ENCODE measurements at regions not wholly inside any gene's neighbourhood (a gene's known extent, or its start where the extent isn't known, plus 50 kb on each side); places are given as distances from the start of the nearest gene placed in this dataset.

DNA sequence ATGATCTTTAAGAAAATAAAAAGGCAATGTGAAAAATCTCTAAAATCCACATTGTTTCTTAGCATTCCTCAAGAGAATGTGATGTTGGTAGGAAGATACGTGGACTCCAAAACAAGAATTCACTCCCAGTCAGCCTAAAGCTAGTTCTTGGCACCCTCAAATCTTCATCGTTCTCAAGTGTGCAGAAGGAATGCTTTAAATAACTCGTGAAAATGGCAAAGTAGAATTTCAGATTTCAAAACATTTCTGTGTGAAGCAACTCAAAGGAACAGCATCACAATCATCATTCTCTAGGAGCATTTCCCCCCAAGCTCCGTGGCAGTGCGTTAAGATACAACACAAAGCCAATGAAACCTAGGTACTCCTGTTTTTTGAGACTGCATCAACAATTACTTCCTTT lies 185.1 kb upstream of the DMAC1 start:
- DNase-seq (ENCODE audit: low read depth, low spot score): no peak

DNA sequence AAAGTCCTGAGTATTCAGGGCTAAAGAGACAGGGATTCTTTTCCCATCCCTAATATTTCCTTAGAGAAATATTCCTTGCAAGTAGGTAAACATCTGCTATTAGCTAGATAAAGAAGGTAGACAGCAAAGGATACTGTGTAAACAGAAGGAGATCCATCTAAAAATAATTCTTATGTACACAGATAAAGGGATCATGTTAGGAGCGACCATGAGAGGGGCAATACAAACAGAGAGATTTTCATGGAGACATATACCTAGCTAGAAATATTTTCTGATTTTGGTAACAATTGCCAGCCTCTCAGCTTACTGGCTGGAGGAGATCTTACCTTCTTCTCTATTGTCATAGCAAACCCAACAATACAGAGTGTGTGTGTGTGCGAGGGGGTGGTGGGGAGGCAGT lies 184.6 kb upstream of the DMAC1 start:
- no peak for DNase-seq (ENCODE audit: low read depth, low spot score)

DNA sequence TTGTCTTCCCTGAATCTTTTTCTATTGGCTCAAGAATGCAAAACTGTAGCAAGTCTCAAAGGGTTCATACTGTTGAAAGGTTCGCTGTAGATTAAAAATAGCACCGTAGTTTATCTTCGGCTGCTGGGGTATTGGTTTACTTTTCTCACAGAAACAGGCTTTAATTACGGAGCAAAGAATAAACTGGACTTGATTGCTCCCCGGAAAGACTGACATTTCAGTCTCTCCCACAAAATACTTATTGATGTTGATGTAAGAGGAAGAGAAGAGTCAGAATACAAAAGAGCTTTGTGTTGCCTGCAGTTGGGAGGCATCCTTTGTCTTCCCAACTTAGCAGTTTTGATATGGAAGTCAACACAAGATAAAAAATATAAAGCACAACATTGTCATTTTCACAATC lies 183.9 kb upstream of the DMAC1 start:
- no peak for DNase-seq (ENCODE audit: low read depth, low spot score)

GRCh38 chr9:7982907-7983306 lies 183.3 kb upstream of the DMAC1 start:
- no peak for DNase-seq (ENCODE audit: low read depth, low spot score)

DNA sequence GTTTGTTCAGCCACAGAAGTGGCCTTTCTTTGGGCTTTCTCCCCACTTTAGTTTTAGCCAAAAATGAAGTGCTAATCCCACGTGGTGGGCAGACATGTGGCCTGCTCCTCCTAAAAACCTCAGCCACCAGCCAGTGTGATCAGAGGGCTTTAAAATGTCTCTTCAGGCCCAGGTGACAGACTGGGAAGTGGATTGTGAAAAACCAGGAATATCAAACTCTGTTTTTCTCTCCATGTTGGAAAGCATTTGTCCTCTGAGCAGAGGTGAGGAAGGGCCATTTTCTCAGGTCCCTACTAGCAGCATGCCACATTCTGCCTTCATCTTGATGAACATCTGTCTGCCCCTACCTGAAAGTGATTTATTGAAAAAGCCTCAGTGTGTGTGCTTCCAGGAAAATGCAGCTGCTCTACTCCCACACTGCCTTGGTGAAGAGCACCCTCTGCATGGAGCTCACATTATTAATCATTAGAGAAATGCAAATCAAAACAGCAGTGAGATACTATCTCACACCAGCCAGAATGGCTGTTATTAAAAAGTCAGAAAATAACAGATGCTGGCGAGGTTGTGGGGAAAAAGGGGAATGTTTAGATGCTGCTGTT lies 181.2 kb upstream of the DMAC1 start:
- DNase-seq (ENCODE audit: low read depth, low spot score): no peak

DNA sequence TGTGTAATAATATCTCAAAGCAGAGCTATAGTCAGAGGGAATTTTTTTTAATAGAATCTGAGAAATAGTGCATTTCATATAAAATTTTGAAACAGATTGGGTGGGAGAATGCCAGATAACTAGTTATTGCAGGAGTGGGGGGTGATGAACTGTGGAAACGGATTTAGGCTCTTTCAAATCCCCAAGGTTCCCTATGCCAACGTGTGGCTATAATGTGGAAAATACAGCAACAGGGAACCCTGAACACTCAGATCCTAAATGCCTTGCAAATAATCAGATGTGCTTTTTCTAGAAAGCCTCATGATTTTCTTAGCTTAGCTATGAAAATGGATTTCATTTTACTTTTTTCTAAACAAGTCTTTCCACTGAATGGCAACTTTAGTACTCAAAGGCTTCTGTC lies 180.5 kb upstream of the DMAC1 start:
- DNase-seq (ENCODE audit: low read depth, low spot score): no peak

- no peak for DNase-seq (ENCODE audit: low read depth, low spot score)
Measured at GRCh38 chr9:7979611-7980010, 180.0 kb upstream of the DMAC1 start.

- no peak for DNase-seq (ENCODE audit: low read depth, low spot score)
Measured at GRCh38 chr9:7977586-7977985, 178.0 kb upstream of the DMAC1 start.

GRCh38 chr9:7976856-7977255 lies 177.3 kb upstream of the DMAC1 start:
- DNase-seq (ENCODE audit: low read depth, low spot score): no peak

DNA sequence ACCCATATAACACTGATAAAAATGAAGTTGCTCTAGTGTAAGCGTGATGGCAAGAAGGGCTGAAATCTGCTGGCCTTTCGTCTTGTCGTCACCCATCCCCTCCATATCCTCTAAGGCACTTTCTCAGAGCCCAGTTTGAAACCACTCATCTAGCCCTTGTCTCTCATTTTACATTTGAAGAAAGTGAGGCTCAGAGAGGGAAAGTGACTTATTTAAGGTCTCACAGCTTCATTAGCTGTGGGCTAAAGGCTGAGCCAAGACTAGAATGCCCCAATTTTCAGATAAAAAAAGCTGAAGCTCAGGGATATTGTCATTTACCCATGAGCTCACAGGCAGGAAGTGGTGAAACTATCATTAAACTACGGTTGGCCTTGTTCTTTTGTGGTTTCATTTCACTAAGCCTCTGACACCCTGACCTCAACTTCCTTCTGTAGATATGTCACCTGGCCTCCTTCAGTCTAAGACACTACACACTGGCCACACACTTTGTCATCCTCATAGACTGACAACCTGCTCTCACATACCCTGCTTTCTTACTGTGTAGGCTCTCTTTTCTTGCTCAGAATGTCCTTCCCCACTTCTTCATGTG lies 176.7 kb upstream of the DMAC1 start:
- peak; percentile 25 for DNase-seq (ENCODE audit: low read depth, low spot score)

- no peak for DNase-seq (ENCODE audit: low read depth, low spot score)
Measured at GRCh38 chr9:7975336-7975735, 175.8 kb upstream of the DMAC1 start.

- DNase-seq (ENCODE audit: low read depth, low spot score): no peak
Measured at GRCh38 chr9:7974335-7974960, 174.9 kb upstream of the DMAC1 start.

GRCh38 chr9:7973123-7973522 lies 173.5 kb upstream of the DMAC1 start:
- DNase-seq (ENCODE audit: low read depth, low spot score): no peak

GRCh38 chr9:7970681-7971330 lies 171.2 kb upstream of the DMAC1 start:
- no peak for DNase-seq (ENCODE audit: low read depth, low spot score)

DNA sequence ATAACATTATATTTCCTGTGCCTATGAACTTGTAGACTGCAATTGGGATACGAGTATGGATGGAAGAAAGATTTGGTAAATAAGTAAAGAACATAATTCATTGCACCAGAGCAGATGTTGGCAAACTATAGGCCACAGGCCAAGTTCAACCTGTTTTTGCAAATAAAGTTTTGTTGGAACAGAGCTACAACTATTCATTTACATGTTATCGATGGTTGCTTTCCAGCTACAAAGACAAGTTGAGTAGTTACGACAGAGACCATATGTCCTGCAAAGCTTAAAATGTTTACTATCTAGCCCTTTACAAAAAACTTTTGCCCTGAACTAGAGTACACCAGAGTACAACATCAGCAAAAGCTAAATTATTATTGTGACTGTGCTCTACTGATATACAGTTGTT lies 169.1 kb upstream of the DMAC1 start:
- DNase-seq (ENCODE audit: low read depth, low spot score): no peak

DNA sequence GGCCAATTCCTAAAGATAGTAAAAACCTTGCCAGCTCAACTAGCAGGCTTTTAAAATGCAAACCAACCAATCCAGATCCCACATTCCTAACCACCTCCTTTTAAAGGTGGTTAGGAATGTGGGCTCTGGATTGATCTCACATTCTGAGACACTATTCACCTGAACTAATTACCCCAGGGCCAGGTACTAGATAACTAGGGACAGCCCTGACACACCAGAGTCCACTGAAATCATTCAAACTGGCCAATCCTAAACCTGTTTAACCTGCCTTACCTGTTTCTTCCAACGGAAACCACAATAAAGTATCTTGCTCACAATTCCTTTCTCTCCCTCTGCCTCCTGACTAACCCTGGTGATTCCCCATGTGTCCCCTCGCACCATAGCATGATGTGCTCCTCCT lies 168.3 kb upstream of the DMAC1 start:
- DNase-seq (ENCODE audit: low read depth, low spot score): no peak

DNA sequence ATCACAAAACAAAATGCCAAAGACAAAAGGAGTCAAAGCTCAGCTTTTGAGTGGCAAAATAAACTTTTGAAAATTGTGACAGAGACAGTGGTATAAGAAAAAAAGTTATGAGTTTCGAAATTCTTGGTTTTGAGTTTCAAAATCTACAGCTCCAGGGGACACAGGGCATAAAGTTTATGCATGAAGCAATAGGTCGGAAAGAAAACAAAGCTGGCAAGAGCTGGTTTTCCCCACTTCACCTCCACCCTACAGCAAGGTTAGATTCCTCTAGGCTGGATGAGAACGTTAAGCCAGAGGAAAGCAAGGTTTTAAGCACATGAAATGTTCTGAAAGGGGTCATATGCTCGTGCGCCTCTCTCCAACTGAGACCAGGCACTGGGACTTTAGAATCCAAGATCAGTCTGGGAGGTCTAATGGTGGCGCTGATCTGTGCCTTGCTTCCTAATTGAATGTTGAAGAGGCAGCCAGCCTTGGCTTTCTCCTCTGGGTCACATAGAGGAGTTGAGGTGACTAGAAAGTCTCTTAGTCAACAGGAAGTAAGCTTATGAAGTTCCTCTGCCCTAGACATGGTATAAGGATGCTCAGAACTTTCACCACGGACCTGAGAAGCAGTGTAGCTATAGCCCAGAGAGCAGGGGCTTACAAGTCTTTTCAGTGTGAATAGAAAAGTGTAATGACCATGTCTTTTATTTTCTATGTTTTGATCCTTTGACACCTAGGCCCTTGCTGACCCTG lies 167.7 kb upstream of the DMAC1 start:
- DNase-seq (ENCODE audit: low read depth, low spot score): no peak

DNA sequence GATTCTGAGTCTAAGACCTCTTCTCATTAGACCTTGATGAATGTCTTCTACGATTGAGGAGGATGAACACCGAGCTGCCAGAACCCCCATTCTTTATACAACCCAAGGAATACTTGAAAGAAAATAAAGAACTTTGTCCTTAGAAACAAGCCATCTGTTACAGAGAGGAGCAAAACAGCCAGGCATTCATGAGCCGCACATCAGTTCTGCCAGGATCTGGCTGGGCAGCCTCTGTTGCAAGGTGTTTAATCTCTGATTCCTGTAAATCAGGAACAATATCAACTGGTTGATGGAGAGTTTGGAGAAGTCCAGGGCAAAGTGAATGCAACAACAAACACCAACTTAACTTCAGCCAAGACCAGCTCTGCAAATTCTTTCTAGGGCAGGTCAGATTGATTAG lies 165.5 kb upstream of the DMAC1 start:
- no peak for DNase-seq (ENCODE audit: low read depth, low spot score)

- DNase-seq (ENCODE audit: low read depth, low spot score): no peak
Measured at GRCh38 chr9:7963026-7963425, 163.4 kb upstream of the DMAC1 start.

GRCh38 chr9:7961076-7961475 lies 161.5 kb upstream of the DMAC1 start:
- no peak for DNase-seq (ENCODE audit: low read depth, low spot score)

DNA sequence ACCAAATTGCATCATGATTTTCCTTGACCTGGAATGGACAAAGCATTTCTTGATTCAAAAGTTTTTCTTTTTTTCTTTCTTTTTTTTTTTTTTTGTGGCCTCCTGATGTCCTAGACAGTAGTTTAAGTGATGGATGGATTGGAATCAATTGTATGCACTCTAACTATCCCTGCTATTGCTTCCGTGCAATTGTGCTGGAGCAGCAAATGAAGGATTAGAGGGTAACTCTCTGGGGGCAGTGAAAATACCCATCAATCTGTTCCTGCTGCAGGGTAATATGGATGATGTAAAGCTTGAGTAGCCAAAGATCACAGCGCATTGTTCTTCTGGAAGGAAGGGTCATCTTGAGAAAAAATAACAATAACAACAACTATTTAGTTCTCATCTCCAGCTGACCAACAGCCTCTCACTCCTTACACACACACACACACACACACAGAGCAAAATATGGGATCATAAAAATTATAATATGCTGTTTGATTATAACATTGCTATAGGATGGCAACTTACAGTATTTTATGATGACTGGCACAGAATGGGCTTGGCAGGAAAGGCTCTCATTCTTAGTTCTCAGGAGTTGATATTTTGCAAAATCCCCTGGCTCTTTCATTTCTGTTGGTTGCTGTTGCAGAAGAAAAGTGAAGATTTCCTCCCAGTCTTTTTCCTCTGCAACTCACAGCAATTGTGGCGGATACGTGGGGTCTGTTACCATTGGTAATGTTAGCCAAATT lies 160.9 kb upstream of the DMAC1 start:
- DNase-seq (ENCODE audit: low read depth, low spot score): no peak

DNA sequence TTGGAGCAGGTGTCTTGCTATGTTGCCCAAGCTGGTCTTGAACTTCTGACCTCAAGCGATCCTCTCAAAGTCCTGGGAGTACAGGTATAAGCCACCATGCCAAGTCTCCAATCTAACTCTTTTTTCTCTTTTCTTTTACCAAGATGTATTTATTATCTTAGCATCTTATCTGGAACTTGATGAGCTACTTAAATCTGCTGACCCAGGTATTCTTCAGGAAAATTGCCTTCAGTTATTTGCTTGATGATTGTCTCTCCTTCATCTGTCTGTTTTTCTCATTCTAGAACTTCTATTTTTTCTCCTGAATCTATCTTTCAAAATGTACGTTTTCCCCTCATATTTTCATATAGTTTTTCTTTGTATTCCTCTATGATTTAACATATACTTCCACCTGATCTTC lies 158.2 kb upstream of the DMAC1 start:
- no peak for DNase-seq (ENCODE audit: low read depth, low spot score)

Data from activated CD4-positive, CD25-positive, alpha-beta regulatory T cell treated with anti-CD3 and anti-CD28 coated beads, Interleukin-2, amount 50 U/mL, for 16 hours (primary cell).